ENCODE measurements at regions not wholly inside any gene's neighbourhood (a gene's known extent, or its start where the extent isn't known, plus 50 kb on each side); places are given as distances from the start of the nearest gene placed in this dataset.

GRCh38 chr13:73355134-73355533, 296.3 kb downstream of the KLF5 start:
- POLR2A ChIA-PET, result no interaction called here
- TF ChIP-seq CTCF (IDR thresholded peaks at IDR 0.05), result no peak
- H3K36me3 Mint-ChIP-seq (ENCODE audit: low read depth), result no peaks in the 10 kb centered on the region
- no peaks in the 10 kb centered on the region for H3K36me3 ChIP-seq (ENCODE audit: insufficient read depth, low read length)
- DNase-seq (no peak), ATAC-seq (ENCODE audit: poor library complexity) (no peak)
- H3K27ac ChIP-seq (ENCODE audit: low read depth in 1 of 2, low read length in 2 of 2), result no peak overlapping the region
- CTCF ChIA-PET, result no interaction called here
- no peak overlapping the region for H3K27ac Mint-ChIP-seq
- intact Hi-C loops (cut with DNase I, micrococcal nuclease), result no loop called here
- no peaks in the 10 kb centered on the region for H3K4me1 Mint-ChIP-seq (ENCODE audit: low read depth)
- H3K4me3 Mint-ChIP-seq, result no peak overlapping the region
- no peak overlapping the region for H3K4me3 ChIP-seq (ENCODE audit: low read length)
- no peaks in the 10 kb centered on the region for H3K27me3 ChIP-seq (ENCODE audit: control insufficient read depth in 1 of 2, insufficient read depth in 2 of 2, low read length in 2 of 2)
- no peaks in the 10 kb centered on the region for H3K9me3 ChIP-seq (ENCODE audit: control insufficient read depth in 1 of 2, insufficient read depth in 1 of 2, low read length in 2 of 2)
- peaks cover 3% of the 10 kb centered on the region for H3K9me3 Mint-ChIP-seq
- H3K27me3 Mint-ChIP-seq, result peaks cover 4% of the 10 kb centered on the region
- H3K4me1 ChIP-seq (ENCODE audit: insufficient read depth, low read length), result no peaks in the 10 kb centered on the region

- Histone ChIP-seq H3K27ac (ENCODE audit: low read depth in 1 of 2, low read length in 2 of 2) (no peak overlapping the region), H3K9me3 (ENCODE audit: control insufficient read depth in 1 of 2, insufficient read depth in 1 of 2, low read length in 2 of 2) (no peaks in the 10 kb centered on the region), H3K36me3 (ENCODE audit: insufficient read depth, low read length) (no peaks in the 10 kb centered on the region), H3K4me1 (ENCODE audit: insufficient read depth, low read length) (no peaks in the 10 kb centered on the region), H3K27me3 (ENCODE audit: control insufficient read depth in 1 of 2, insufficient read depth in 2 of 2, low read length in 2 of 2) (no peaks in the 10 kb centered on the region), H3K4me3 (ENCODE audit: low read length) (no peak overlapping the region)
- H3K36me3 Mint-ChIP-seq (ENCODE audit: low read depth), result no peaks in the 10 kb centered on the region
- H3K27me3 Mint-ChIP-seq, result peaks cover 9% of the 10 kb centered on the region
- no peak for TF ChIP-seq CTCF (IDR thresholded peaks at IDR 0.05)
- ChIA-PET CTCF (no interaction called here), POLR2A (no interaction called here)
- intact Hi-C loops (cut with DNase I, micrococcal nuclease), result no loop called here
- peaks cover under 1% of the 10 kb centered on the region for H3K9me3 Mint-ChIP-seq
- H3K27ac Mint-ChIP-seq, result no peak overlapping the region
- no peaks in the 10 kb centered on the region for H3K4me1 Mint-ChIP-seq (ENCODE audit: low read depth)
- DNase-seq (no peak), ATAC-seq (ENCODE audit: poor library complexity) (no peak)
- H3K4me3 Mint-ChIP-seq, result no peak overlapping the region
Observed at GRCh38 chr13:73351730-73352129, 292.9 kb downstream of the KLF5 start.

GRCh38 chr13:73341748-73342147, 282.9 kb downstream of the KLF5 start:
- no peak overlapping the region for H3K27ac Mint-ChIP-seq
- H3K27me3 ChIP-seq (ENCODE audit: control insufficient read depth in 1 of 2, insufficient read depth in 2 of 2, low read length in 2 of 2), result no peaks in the 10 kb centered on the region
- intact Hi-C loops (cut with DNase I, micrococcal nuclease), result no loop called here
- no peaks in the 10 kb centered on the region for H3K9me3 Mint-ChIP-seq
- no peaks in the 10 kb centered on the region for H3K4me1 ChIP-seq (ENCODE audit: insufficient read depth, low read length)
- ChIA-PET CTCF (no interaction called here), POLR2A (no interaction called here)
- no peaks in the 10 kb centered on the region for H3K36me3 ChIP-seq (ENCODE audit: insufficient read depth, low read length)
- no peak overlapping the region for H3K4me3 Mint-ChIP-seq
- H3K27me3 Mint-ChIP-seq, result no peaks in the 10 kb centered on the region
- no peaks in the 10 kb centered on the region for H3K9me3 ChIP-seq (ENCODE audit: control insufficient read depth in 1 of 2, insufficient read depth in 1 of 2, low read length in 2 of 2)
- no peak for TF ChIP-seq CTCF (IDR thresholded peaks at IDR 0.05)
- DNase-seq (peak in 1 of 14 experiments; percentile 7), ATAC-seq (ENCODE audit: poor library complexity) (no peak)
- H3K36me3 Mint-ChIP-seq (ENCODE audit: low read depth), result no peaks in the 10 kb centered on the region
- no peak overlapping the region for H3K4me3 ChIP-seq (ENCODE audit: low read length)
- H3K27ac ChIP-seq (ENCODE audit: low read depth in 1 of 2, low read length in 2 of 2), result no peak overlapping the region
- no peaks in the 10 kb centered on the region for H3K4me1 Mint-ChIP-seq (ENCODE audit: low read depth)
